BE2C (cell line): ENCODE measurements at regions not wholly inside any gene's neighbourhood (a gene's known extent, or its start where the extent isn't known, plus 50 kb on each side); places are given as distances from the start of the nearest gene placed in this dataset.

Experiments
- DNase-seq: peaks from one replicate; pipeline ENCODE4 v3.0.0-alpha.2; 2020
- H3K27me3 ChIP-seq: fragments of 250-450 bp; sonication (Bioruptor Pico); 2 replicates; pipeline ENCODE4 v1.5.1; 2020; ENCODE audit warnings: mild to moderate bottlenecking
- H3K36me3 ChIP-seq: fragments of 250-450 bp; sonication (Bioruptor Pico); 2 replicates; pipeline ENCODE4 v1.5.1; 2020; ENCODE audit warnings: mild to moderate bottlenecking
- H3K4me1 ChIP-seq: fragments of 250-450 bp; sonication (Bioruptor Pico); 2 replicates; pipeline ENCODE4 v1.5.1; 2020
- H3K4me3 ChIP-seq: 2 replicates; pipeline ENCODE4 v1.5.1; 2011; ENCODE audit warnings: low read depth, low read length
- H3K9me3 ChIP-seq: fragments of 250-450 bp; sonication (Bioruptor Pico); 2 replicates; pipeline ENCODE4 v1.5.1; 2020
- CTCF ChIP-seq: IDR thresholded peaks from 2 replicates; pipeline ENCODE4 v1.5.1; 2012; ENCODE audit warnings: mild to moderate bottlenecking, low read depth, low read length

- DNase-seq = no peak
- no peak overlapping the region for H3K4me3 ChIP-seq
- no peaks in the 10 kb centered on the region for H3K36me3 ChIP-seq
- TF ChIP-seq CTCF = no peak
- H3K4me1 ChIP-seq = peaks cover 8% of the 10 kb centered on the region; the same call in 1 of the 2 replicates
- no peaks in the 10 kb centered on the region for H3K27me3 ChIP-seq
- H3K9me3 ChIP-seq = no peaks in the 10 kb centered on the region
Measured at GRCh38 chr2:211067029-211067428, 510.6 kb downstream of the CPS1 start.

- Histone ChIP-seq H3K27me3 (no peaks in the 10 kb centered on the region), H3K9me3 (no peaks in the 10 kb centered on the region), H3K4me1 (peaks cover 8% of the 10 kb centered on the region; the same call in 1 of the 2 replicates), H3K36me3 (no peaks in the 10 kb centered on the region), H3K4me3 (no peak overlapping the region)
- no peak for TF ChIP-seq CTCF
- DNase-seq = no peak
Measured at GRCh38 chr2:211068108-211068780, 511.8 kb downstream of the CPS1 start.

GRCh38 chr2:211070547-211070946 is 514.1 kb downstream of the CPS1 start:
- Histone ChIP-seq H3K9me3 (no peaks in the 10 kb centered on the region), H3K4me1 (peaks cover 4% of the 10 kb centered on the region; the same call in 1 of the 2 replicates), H3K27me3 (no peaks in the 10 kb centered on the region), H3K36me3 (no peaks in the 10 kb centered on the region), H3K4me3 (no peak overlapping the region)
- TF ChIP-seq CTCF = no peak
- DNase-seq = no peak

GRCh38 chr2:211077216-211077767 is 520.9 kb downstream of the CPS1 start:
- Histone ChIP-seq H3K4me3 (no peak overlapping the region), H3K4me1 (0 out of 2 replicates have a peak, but pooled peaks cover 3% of the 10 kb centered on the region), H3K36me3 (no peaks in the 10 kb centered on the region), H3K27me3 (no peaks in the 10 kb centered on the region), H3K9me3 (no peaks in the 10 kb centered on the region)
- no peak for DNase-seq
- TF ChIP-seq CTCF = no peak

- no peak for DNase-seq
- no peak overlapping the region for H3K4me3 ChIP-seq
- H3K4me1 ChIP-seq = no peaks in the 10 kb centered on the region
- no peak for TF ChIP-seq CTCF
- no peaks in the 10 kb centered on the region for H3K9me3 ChIP-seq
- no peaks in the 10 kb centered on the region for H3K27me3 ChIP-seq
- H3K36me3 ChIP-seq = no peaks in the 10 kb centered on the region
Measured at GRCh38 chr2:211084352-211084751, 528.0 kb downstream of the CPS1 start.

GRCh38 chr2:211085056-211085680 is 528.8 kb downstream of the CPS1 start:
- no peaks in the 10 kb centered on the region for H3K9me3 ChIP-seq
- no peaks in the 10 kb centered on the region for H3K36me3 ChIP-seq
- peak; percentile 70 for TF ChIP-seq CTCF
- DNase-seq = peak; percentile 19
- H3K4me1 ChIP-seq = no peaks in the 10 kb centered on the region
- H3K4me3 ChIP-seq = no peak overlapping the region
- no peaks in the 10 kb centered on the region for H3K27me3 ChIP-seq
